Dermis microvascular lymphatic vessel endothelial cell (primary cell): ENCODE measurements at regions not wholly inside any gene's neighbourhood (a gene's known extent, or its start where the extent isn't known, plus 50 kb on each side); places are given as distances from the start of the nearest gene placed in this dataset.

ENCODE experiments used
- DNase-seq, 2 donors: peaks; one replicate each; pipeline versions ENCODE4 v3.0.0 to v3.0.0-alpha.2; 2010; ENCODE audit warnings: low read depth in 2 of 2

DNA sequence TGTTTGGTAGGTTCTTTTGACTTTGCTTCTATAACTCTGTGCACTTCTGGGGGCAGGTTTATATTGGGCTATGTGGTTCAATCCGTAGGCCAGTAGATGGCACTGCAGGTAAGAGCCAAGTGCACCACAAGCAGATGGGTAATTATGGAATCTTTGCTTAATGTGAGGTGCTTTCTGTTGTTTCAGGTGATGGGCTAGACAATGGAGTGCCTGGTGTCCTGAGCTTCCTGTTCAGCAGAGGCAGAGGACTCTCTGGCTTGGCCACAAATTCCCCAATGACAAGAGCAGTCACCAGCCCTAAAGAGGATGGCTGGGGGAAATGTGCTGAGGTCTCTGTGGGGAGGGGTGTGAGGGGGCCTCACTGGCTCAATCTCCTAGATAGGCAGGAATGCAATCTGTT, 455.0 kb downstream of the CCSER2 start:
- DNase-seq: peak; percentile 5 to 23

DNA sequence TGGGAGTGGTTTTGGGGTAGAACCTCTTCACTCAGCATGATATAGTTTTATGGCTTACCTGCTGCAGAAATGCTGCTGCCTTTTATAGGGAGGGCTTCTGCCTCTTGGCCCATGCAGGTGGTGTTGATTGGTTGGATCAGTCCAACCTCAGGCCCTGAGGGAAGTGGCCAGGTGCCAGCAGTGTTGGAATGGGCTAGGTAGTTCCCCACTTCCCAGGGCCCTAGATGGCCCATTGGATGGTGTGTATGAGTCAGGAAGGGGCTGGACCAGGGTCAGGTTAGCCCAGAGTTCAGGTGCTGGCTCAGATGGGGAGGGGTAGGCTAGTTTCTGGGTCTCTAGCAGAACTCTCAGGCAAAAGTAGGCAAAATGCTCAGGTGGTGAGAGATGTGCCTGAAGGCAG, 455.5 kb downstream of the CCSER2 start:
- no peak for DNase-seq

GRCh38 chr10:84784749-84785148, 456.4 kb downstream of the CCSER2 start:
- DNase-seq: no peak

- no peak for DNase-seq
These were observed 460.6 kb downstream of the CCSER2 start for GRCh38 chr10:84789026-84789425.

GRCh38 chr10:84798312-84798711, 469.9 kb downstream of the CCSER2 start:
- DNase-seq: no peak

DNA sequence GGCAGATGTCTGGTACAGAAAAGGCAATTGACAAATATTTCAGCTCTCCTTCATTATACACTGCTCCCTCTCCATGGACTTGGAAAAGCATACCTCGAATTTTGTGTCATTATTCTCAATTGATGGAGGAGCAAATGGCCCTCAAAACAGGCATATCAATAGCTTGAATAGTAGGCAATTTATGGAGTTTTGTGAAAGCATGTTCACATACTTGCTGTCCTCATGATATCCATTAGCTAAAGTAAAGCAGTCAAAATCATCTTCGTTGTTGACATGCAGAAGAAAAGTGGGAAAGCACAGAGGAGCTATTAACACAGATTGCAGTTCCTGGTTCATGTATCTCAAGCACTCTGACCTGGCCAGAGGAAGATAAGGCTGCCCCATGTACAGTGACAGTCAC, 472.8 kb downstream of the CCSER2 start:
- DNase-seq: no peak

DNA sequence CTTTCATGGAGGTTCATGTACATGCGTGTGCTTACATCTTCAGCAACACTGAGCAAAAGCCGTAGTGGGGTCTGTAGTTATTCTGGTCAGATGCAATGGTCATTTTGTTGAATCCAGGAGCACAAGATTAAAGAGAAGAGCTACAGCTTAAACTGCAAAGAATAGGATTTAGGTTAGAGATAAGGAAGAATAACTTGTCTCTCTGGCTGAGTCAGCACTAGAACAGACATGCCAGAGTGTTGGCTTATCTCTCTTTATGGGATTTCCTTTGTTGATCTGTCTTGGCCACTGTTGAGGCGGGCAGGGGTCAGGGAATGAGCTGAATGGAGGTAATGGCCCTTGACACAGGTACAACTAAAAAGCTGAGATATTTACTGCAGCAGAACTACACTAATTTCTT, 473.5 kb downstream of the CCSER2 start:
- DNase-seq: no peak

GRCh38 chr10:84805149-84805548, 476.8 kb downstream of the CCSER2 start:
- no peak for DNase-seq

- no peak for DNase-seq
These were observed 482.7 kb downstream of the CCSER2 start for GRCh38 chr10:84811113-84811512.

DNA sequence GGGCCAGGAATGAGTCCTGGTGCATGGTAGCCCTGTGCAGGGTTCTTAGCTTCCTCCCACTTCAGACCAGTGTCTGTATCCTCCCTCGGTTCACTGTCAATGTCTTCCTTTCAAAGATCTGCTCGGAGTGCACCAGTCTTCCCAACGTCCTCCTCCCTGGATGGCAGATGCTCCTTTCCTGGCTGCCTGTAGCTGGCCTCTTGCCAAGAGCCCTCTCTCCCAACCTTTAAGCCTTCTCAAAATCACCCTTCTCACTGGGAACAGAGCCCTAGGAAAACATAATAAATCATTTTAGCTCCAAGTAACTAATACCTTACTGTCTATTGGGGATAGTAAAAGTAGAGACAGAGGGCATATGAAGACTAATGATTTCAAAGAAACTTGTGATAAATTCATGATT, 490.6 kb downstream of the CCSER2 start:
- no peak for DNase-seq

- no peak for DNase-seq
These were observed 491.7 kb downstream of the CCSER2 start for GRCh38 chr10:84820120-84820519.

- DNase-seq: no peak
These were observed 492.2 kb downstream of the CCSER2 start for GRCh38 chr10:84820596-84820995.

DNA sequence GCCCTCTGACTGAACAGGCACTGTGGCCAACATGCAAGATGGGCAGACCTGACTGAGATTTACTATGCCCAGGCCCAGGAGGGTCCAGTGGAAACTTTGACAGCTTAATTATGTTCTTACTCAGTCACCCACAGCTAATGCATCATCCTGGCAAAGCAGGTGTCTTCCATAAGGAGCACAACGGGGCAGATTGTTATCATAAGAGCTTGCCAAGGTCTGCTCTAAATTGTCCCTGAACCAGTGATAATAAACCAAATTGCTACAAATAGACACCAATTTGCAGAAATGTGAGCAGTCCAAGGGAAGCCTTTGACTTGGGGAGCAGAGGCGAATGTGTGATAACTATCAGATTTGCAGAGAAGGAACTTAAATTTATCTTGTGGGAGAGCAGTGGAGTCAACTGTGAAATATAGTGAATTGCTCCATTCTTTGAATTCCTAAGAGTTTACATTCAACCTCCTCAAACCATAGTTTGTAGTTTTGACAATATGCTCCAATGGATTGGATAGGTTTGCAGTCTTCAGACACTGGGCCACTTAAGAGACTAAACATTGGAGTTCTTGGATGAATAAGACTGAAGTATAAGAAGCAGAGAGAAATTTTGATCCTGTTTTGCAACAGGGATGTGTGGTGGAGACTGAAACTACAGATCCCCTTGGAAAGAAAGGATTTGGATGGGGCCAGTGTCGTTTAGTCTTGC, 494.7 kb downstream of the CCSER2 start:
- DNase-seq: no peak

GRCh38 chr10:84824525-84824924, 496.1 kb downstream of the CCSER2 start:
- no peak for DNase-seq

- DNase-seq: no peak
These were observed 496.9 kb downstream of the CCSER2 start for GRCh38 chr10:84825330-84825729.

GRCh38 chr10:84826704-84827103, 498.3 kb downstream of the CCSER2 start:
- no peak for DNase-seq

DNA sequence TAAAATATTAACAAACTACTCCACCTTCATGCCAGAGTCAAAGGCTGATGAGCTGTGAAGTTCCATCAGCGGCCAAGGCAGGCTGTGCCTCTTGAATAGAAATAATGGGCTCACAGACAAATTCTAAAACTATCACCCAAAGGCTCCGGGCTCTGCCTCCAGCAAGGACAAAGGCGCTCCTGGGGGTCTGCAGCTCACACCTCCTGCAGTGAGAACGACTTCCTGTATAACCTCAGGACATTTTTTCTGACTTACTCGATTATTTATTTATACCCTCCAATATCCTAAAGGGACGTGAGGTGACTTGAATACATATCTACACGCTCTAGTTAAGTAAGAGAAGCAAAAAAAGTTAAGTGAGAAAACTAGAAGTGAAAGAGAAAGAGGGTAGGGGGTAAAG, 500.7 kb downstream of the CCSER2 start:
- DNase-seq: no peak

GRCh38 chr10:84837041-84837812, 508.8 kb downstream of the CCSER2 start:
- no peak for DNase-seq

DNA sequence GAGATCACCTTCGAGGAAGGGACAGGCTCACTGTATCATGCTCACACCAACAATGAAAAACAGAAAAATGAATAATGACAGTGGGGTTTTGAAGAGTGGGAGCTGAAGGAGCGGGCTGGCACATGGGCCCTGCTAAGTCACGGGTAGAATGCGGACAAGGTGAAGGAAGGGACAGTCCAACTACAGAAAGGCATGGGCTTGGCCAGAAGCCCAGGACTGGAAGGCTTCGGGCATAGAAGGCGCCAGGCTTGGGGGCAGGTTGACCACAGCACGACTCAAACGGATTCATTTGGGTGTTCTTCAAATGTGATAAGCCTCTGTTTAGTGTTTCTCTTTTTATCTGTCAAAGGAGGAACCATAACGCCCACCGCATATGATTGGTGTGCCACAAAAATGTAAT, 509.5 kb downstream of the CCSER2 start:
- DNase-seq: no peak

DNA sequence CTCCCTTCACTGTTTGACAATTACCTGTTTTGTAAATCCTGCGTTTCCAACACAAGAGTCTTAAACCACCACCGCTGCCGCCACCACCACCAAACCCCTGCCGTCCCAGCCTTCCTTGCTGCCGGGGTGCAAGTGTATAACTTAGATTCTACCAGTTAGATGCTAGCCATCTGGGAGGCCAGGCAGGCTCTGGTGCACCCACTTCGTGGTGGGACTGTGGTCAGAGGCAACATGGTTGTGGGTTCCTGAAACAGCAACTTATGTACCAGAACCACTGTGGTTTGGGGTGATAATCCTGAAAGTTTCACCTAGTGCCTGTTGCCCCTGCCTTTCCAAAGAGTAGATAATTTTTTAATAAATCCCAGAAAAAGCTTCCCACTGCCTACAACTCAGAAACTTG, 510.5 kb downstream of the CCSER2 start:
- DNase-seq: no peak

DNA sequence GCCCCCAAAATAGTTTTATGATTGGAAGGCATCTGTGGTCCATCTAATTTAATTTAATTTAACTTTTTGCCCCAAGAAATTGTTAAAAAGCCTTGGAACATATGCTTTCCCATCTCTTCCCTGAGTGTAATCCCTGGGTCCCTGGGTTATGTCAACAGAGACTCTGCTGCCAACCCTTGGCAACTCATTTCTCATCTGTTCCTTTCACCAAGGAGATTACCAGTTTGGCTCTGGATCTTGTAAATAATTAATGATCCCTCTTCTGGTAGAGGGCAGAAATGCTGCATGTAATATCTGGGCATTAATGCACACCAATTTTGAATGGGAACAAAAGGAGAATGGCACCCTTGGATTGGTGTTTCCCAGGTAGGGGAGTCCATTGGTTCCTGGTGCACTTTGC, 514.2 kb downstream of the CCSER2 start:
- DNase-seq: no peak

- no peak for DNase-seq
These were observed 516.1 kb downstream of the CCSER2 start for GRCh38 chr10:84844461-84844860.

- no peak for DNase-seq
These were observed 517.4 kb downstream of the CCSER2 start for GRCh38 chr10:84845628-84846261.
